HEK293T (cell line): ENCODE measurements at regions not wholly inside any gene's neighbourhood (a gene's known extent, or its start where the extent isn't known, plus 50 kb on each side); places are given as distances from the start of the nearest gene placed in this dataset.

ENCODE experiments used
- ARNT ChIP-seq: fragments of 450-650 bp; IDR thresholded peaks from 2 replicates; pipeline ENCODE4 v1.6.1; 2017; ENCODE audit warnings: mild to moderate bottlenecking
- BHLHE40 ChIP-seq: fragments of 450-650 bp; IDR thresholded peaks from 2 replicates; pipeline ENCODE4 v1.6.1; 2016; ENCODE audit warnings: mild to moderate bottlenecking, moderate library complexity, borderline replicate concordance
- CTBP1 ChIP-seq: fragments of 450-650 bp; IDR thresholded peaks from 2 replicates; pipeline ENCODE4 v1.6.1; 2016; ENCODE audit warnings: borderline replicate concordance
- FOXK2 ChIP-seq: fragments of 450-650 bp; IDR thresholded peaks from 2 replicates; pipeline ENCODE4 v1.6.1; 2016; ENCODE audit warnings: mild to moderate bottlenecking
- FOXM1 ChIP-seq: fragments of 450-650 bp; IDR thresholded peaks from 2 replicates; pipeline ENCODE4 v1.6.1; 2017; ENCODE audit warnings: mild to moderate bottlenecking, borderline replicate concordance
- HDGF ChIP-seq: fragments of 450-650 bp; IDR thresholded peaks from 2 replicates; pipeline ENCODE4 v1.6.1; 2017; ENCODE audit warnings: antibody characterized with exemption, borderline replicate concordance
- NFRKB ChIP-seq: fragments of 450-650 bp; IDR thresholded peaks from 2 replicates; pipeline ENCODE4 v1.6.1; 2016; ENCODE audit warnings: mild to moderate bottlenecking, moderate library complexity
- SP1 ChIP-seq: fragments of 450-650 bp; IDR thresholded peaks from 2 replicates; pipeline ENCODE4 v1.6.1; 2017
- SUZ12 ChIP-seq: fragments of 450-650 bp; IDR thresholded peaks from 2 replicates; pipeline ENCODE4 v1.6.1; 2016; ENCODE audit warnings: mild to moderate bottlenecking
- TARDBP ChIP-seq: fragments of 450-650 bp; IDR thresholded peaks from 2 replicates; pipeline ENCODE4 v1.6.1; 2016

DNA sequence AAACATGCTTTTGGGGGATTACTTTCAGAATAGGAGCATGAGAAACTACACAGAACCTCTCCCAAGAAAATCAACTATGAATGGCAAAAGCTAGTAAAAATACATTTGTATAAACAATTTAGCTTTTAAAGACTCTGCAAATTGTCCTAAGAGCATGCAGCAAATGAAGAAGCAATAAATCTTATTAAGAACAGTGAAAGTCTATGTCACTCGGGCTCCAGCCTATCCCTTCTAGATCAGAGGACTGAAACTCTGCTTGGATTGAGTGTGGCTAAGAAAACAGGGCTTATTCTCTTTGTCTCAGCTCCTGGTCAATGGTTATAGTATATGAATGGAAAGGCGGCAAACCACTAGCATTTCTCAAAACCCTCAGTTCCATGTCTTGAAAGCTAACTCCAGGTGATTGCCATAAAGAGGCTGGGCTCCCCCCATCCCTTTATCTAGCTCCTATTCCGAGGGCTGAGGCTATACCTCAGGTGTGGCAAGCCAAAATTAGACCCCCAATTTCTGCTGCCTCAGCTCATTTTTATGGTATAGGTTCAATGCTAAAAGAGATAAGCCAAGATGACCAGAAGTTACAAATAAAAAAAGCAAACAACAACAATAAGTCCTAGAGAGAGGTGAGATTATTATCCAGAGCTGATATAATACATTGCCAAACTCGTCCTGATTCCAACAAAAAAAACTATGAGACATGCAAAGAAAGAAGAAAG, 953.2 kb downstream of the SLITRK6 start:
- TF ChIP-seq SUZ12 (no peak), ARNT (no peak), FOXM1 (no peak), SP1 (no peak), FOXK2 (no peak), HDGF (no peak), NFRKB (no peak), TARDBP (no peak), BHLHE40 (no peak), CTBP1 (no peak)
